Lung (tissue), 11 donors: ENCODE measurements at regions not wholly inside any gene's neighbourhood (a gene's known extent, or its start where the extent isn't known, plus 50 kb on each side); places are given as distances from the start of the nearest gene placed in this dataset.

Experiments used
- ATAC-seq: fragments of 200-7000 bp; cut with Tn5 transposase; one replicate; pipeline ENCODE4 v1.9.1; 2020; ENCODE audit warnings: moderate number of reproducible peaks; ENCODE audit not compliant: insufficient read depth, low FRiP score
- DNase-seq, 3 donors: peaks; one replicate each; pipeline ENCODE4 v3.0.0-alpha.2; 2013 to 2017
- H3K27ac ChIP-seq, 2 donors: one replicate each; pipeline ENCODE4 v1.5.1; 2013; ENCODE audit warnings: mild to moderate bottlenecking in 2 of 2, moderate library complexity in 2 of 2, control low read depth in 1 of 2, inconsistent platforms in 1 of 2, low read depth in 1 of 2, low read length in 1 of 2
- H3K27me3 ChIP-seq, 3 donors: one replicate each; pipeline ENCODE4 v1.5.1; 2013; ENCODE audit warnings: low read length in 2 of 3; ENCODE audit not compliant: control insufficient read depth in 3 of 3, insufficient read depth in 3 of 3
- H3K36me3 ChIP-seq, 4 donors: one replicate each; pipeline ENCODE4 v1.5.1; 2013; ENCODE audit warnings: low read length in 4 of 4, mild to moderate bottlenecking in 1 of 4, moderate library complexity in 1 of 4; ENCODE audit not compliant: control insufficient read depth in 4 of 4, insufficient read depth in 4 of 4
- H3K4me1 ChIP-seq, 5 donors: one replicate each; pipeline ENCODE4 v1.5.1; 2013; ENCODE audit warnings: low read length in 5 of 5, mild to moderate bottlenecking in 2 of 5, moderate library complexity in 1 of 5; ENCODE audit not compliant: control insufficient read depth in 5 of 5, insufficient read depth in 5 of 5
- H3K4me3 ChIP-seq: one replicate; pipeline ENCODE4 v1.5.1; 2013; ENCODE audit warnings: mild to moderate bottlenecking, control low read depth, moderate library complexity
- H3K9ac ChIP-seq, 2 donors: one replicate each; pipeline ENCODE4 v1.5.1; 2013; ENCODE audit warnings: low read length in 2 of 2, control low read depth in 1 of 2; ENCODE audit not compliant: insufficient read depth in 1 of 2
- H3K9me3 ChIP-seq, 4 donors: one replicate each; pipeline ENCODE4 v1.5.1; 2013; ENCODE audit warnings: low read length in 3 of 4, mild to moderate bottlenecking in 1 of 4, moderate library complexity in 1 of 4; ENCODE audit not compliant: control insufficient read depth in 4 of 4, insufficient read depth in 3 of 4
- WGBS, 2 donors: extraction: QIAGEN DNeasy Blood & Tissue Kit; methylation state at CpG; one replicate each; pipeline ENCODE4 v1.1.7; 2013; 5-methylcytosine and 5-hydroxymethylcytosine counted together
- TF ChIP-seq, protein P1 (sequence below): IDR thresholded peaks from 2 replicates; pipeline ENCODE4 v1.5.1; 2012; ENCODE audit warnings: mild to moderate bottlenecking; ENCODE audit errors: control extremely low read depth, extremely low read depth
- donor health status: control.
- donor health status: control.
- donor health status: Bipolar disorder and iron deficiency.
- donor health status: healthy.
- donor health status: DM: yes; HTN: yes; CAD: no.

DNA sequence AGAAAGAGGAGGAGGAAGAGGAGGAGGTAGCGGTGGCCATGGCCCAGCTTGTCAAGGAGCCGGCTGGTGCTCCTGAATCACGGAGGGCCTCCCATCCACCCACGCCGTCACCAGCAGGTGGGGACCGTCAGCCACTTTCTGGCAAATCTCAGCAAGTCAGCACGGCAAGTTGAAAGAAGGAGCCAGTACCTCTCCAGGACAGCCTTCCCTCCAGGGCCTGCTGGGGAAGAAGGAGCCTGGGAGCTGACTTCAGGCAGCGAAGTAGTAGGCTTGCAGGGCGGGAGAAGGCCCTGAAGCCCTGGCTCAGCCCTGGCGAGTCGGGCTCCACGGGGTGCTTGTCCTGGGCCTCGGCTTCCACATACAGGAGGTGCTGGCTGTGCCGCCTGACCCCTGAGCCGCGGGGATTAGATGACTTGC lies 99.2 kb upstream of the TRPM1 start:
- H3K4me1 ChIP-seq: peaks cover 0 to 2% (median 0%) of the 10 kb centered on the region in 5 donors
- H3K36me3 ChIP-seq: no peaks in the 10 kb centered on the region
- DNase-seq: peak; percentile 63 to 78 (median 69)
- H3K9me3 ChIP-seq: no peaks in the 10 kb centered on the region
- H3K4me3 ChIP-seq: no peak overlapping the region
- no peak overlapping the region for H3K27ac ChIP-seq
- 62 to 64% methylated on average over 16 of the region's 16 CpGs for WGBS, 2 donors
- H3K9ac ChIP-seq: peak overlapping the region in 1 of 2 donors; percentile 11
- peak; percentile 78 for ATAC-seq
- H3K27me3 ChIP-seq: no peaks in the 10 kb centered on the region
- TF ChIP-seq, protein P1, sequence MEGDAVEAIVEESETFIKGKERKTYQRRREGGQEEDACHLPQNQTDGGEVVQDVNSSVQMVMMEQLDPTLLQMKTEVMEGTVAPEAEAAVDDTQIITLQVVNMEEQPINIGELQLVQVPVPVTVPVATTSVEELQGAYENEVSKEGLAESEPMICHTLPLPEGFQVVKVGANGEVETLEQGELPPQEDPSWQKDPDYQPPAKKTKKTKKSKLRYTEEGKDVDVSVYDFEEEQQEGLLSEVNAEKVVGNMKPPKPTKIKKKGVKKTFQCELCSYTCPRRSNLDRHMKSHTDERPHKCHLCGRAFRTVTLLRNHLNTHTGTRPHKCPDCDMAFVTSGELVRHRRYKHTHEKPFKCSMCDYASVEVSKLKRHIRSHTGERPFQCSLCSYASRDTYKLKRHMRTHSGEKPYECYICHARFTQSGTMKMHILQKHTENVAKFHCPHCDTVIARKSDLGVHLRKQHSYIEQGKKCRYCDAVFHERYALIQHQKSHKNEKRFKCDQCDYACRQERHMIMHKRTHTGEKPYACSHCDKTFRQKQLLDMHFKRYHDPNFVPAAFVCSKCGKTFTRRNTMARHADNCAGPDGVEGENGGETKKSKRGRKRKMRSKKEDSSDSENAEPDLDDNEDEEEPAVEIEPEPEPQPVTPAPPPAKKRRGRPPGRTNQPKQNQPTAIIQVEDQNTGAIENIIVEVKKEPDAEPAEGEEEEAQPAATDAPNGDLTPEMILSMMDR: peak; percentile 51

DNA sequence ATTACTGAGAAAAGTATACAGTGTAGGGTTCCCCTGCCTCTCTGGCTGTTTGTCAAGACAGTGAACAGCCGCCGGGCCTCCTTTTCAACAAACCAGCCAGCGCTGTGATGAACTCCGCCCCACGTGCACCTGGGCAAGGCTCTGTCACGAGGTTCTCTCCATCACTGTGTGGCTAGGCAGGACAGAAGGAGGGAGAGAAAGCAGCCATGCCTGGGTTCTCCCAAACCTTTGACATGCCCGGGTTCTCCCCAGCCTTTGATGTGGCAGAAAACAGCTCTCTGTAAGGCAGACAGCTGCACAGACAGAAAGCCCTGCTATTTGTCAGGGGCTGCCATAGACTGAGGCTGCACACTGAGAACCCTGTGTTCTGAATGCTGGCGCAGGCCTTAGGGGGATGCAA lies 101.4 kb upstream of the TRPM1 start:
- Histone ChIP-seq H3K4me1 (peaks cover 0 to 2% (median 0%) of the 10 kb centered on the region in 5 donors), H3K4me3 (no peak overlapping the region), H3K36me3 (no peaks in the 10 kb centered on the region), H3K27ac (no peak overlapping the region), H3K9ac (no peak overlapping the region), H3K27me3 (no peaks in the 10 kb centered on the region), H3K9me3 (no peaks in the 10 kb centered on the region)
- no peak for ATAC-seq
- TF ChIP-seq, protein P1: no peak
- DNase-seq: no peak
- 90 to 91% methylated on average over 8 of the region's 8 CpGs for WGBS, 2 donors

DNA sequence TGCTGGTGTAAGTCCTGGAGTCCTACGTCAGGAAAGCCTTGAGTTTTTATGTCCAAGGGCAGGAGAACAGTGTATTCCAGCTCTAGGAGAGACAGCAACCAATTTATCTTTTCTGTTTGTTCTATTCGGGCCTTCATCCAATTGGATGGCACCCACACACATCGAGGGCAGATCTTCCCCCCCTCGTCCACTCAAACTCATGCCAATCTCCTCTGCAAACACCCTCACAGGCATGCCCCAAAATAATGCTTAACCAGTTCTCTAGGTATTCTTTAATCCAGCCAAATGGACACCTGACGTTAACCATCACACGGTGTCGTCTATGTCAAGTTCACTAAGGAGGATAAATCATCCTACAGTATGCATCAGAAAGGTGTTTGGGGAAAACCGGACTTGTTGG lies 102.5 kb upstream of the TRPM1 start:
- WGBS, 2 donors: 83 to 93% methylated on average over 8 of the region's 8 CpGs
- no peak overlapping the region for H3K9ac ChIP-seq
- DNase-seq: no peak
- no peak for ATAC-seq
- H3K4me1 ChIP-seq: peaks cover 0 to 2% (median 0%) of the 10 kb centered on the region in 5 donors
- H3K9me3 ChIP-seq: no peaks in the 10 kb centered on the region
- no peaks in the 10 kb centered on the region for H3K27me3 ChIP-seq
- H3K4me3 ChIP-seq: no peak overlapping the region
- TF ChIP-seq, protein P1: no peak
- H3K36me3 ChIP-seq: no peaks in the 10 kb centered on the region
- H3K27ac ChIP-seq: no peak overlapping the region
